GM12878 (cell line): ENCODE measurements at regions not wholly inside any gene's neighbourhood (a gene's known extent, or its start where the extent isn't known, plus 50 kb on each side); places are given as distances from the start of the nearest gene placed in this dataset.

Source experiments
- ATAC-seq: fragments of 200-7000 bp; cut with Tn5 transposase; 3 replicates; pipeline ENCODE4 v1.9.1; 2020; ENCODE audit warnings: mild to moderate bottlenecking, moderate library complexity
- BruUV-seq: library from RNA; stranded (reverse); fragments of 400-500 nt; replicated peaks from 2 replicates; lab custom pipeline; 2021; lab: Mats Ljungman, UMichigan
- CTCF ChIA-PET: fragments of 300-600 bp; sonication (Branson Sonifier 250); formaldehyde crosslinking; extraction: SDS; loops from one replicate; lab custom pipeline; 2021; ENCODE audit warnings: inconsistent platforms; lab: Yijun Ruan, JAX
- POLR2A ChIA-PET: fragments of 350-600 bp; formaldehyde crosslinking; extraction: SDS; loops from one replicate; lab custom pipeline; 2021; ENCODE audit warnings: inconsistent platforms; lab: Charles Lee
- RAD21 ChIA-PET: fragments of 300-600 bp; sonication (Branson Sonifier 250); formaldehyde crosslinking; loops from one replicate; lab custom pipeline; 2023; ENCODE audit warnings: antibody characterized with exemption; ENCODE audit not compliant: unreplicated experiment; lab: Charles Lee
- SMC1A ChIA-PET: fragments of 300-600 bp; sonication (Branson Sonifier 250); formaldehyde crosslinking; loops from one replicate; lab custom pipeline; 2023; ENCODE audit not compliant: unreplicated experiment, uncharacterized antibody; lab: Charles Lee
- DNase-seq: peaks from one replicate; pipeline ENCODE4 v3.0.0-alpha.2; 2011; ENCODE audit warnings: low read depth, low spot score
- FAIRE-seq: peaks from 3 replicates; lab custom pipeline; 2011; peaks lifted over from hg19 to GRCh38; lab: Jason Lieb, UNC
- H2AFZ ChIP-seq: 2 replicates; pipeline ENCODE4 v1.6.0; 2011; ENCODE audit warnings: low read depth, low read length, control low read depth; ENCODE audit not compliant: control insufficient read depth
- H3K27ac ChIP-seq: 2 replicates; pipeline ENCODE4 v1.5.1; 2011; ENCODE audit warnings: control low read depth; ENCODE audit not compliant: control insufficient read depth, insufficient read depth
- H3K27me3 ChIP-seq, 2 experiments: replicated peaks in 1 of 2; 2 replicates each; pipeline versions ENCODE4 v1.6.0 to v1.6.1; 2011; ENCODE audit warnings: low read length in 1 of 2; ENCODE audit not compliant: control insufficient read depth in 2 of 2, insufficient read depth in 2 of 2
- H3K36me3 ChIP-seq, 2 experiments: 2 replicates each; pipeline ENCODE4 v1.5.1; 2011; ENCODE audit warnings: low read length in 1 of 2; ENCODE audit not compliant: control insufficient read depth in 2 of 2, insufficient read depth in 2 of 2
- H3K4me1 ChIP-seq: 2 replicates; pipeline ENCODE4 v1.6.1; 2011; ENCODE audit warnings: mild to moderate bottlenecking, low read length, moderate library complexity, mixed read lengths; ENCODE audit not compliant: control insufficient read depth, insufficient read depth
- H3K4me2 ChIP-seq: 2 replicates; pipeline ENCODE4 v1.6.0; 2011; ENCODE audit warnings: control low read depth; ENCODE audit not compliant: control insufficient read depth, insufficient read depth
- H3K4me3 ChIP-seq: fragments of 200-600 bp; sonication (generic); 2 replicates; pipeline ENCODE4 v1.5.1; 2016
- H3K79me2 ChIP-seq: 2 replicates; pipeline ENCODE4 v1.6.0; 2011; ENCODE audit warnings: low read length; ENCODE audit not compliant: control insufficient read depth, insufficient read depth
- H3K9ac ChIP-seq: 2 replicates; pipeline ENCODE4 v1.8.0; 2011; ENCODE audit warnings: low read length, control low read depth, mixed read lengths; ENCODE audit not compliant: control insufficient read depth, insufficient read depth
- H3K9me3 ChIP-seq: replicated peaks from 3 replicates; pipeline ENCODE4 v1.5.1; 2011; ENCODE audit warnings: mild to moderate bottlenecking, low read length; ENCODE audit not compliant: control insufficient read depth, insufficient read depth
- H4K20me1 ChIP-seq: 2 replicates; pipeline ENCODE4 v1.6.0; 2011; ENCODE audit not compliant: control insufficient read depth, insufficient read depth
- FOS ChIP-seq: IDR thresholded peaks from 3 replicates; pipeline ENCODE4 v1.6.1; 2011; ENCODE audit warnings: borderline replicate concordance; ENCODE audit not compliant: insufficient read length; ENCODE audit errors: extremely low read depth
- FOXM1 ChIP-seq: IDR thresholded peaks from 2 replicates; pipeline ENCODE4 v1.6.1; 2012; ENCODE audit warnings: low read depth, mild to moderate bottlenecking, inconsistent platforms, low read length, moderate library complexity
- NBN ChIP-seq: fragments of 450-650 bp; IDR thresholded peaks from 2 replicates; pipeline ENCODE4 v1.6.1; 2016
- RUNX3 ChIP-seq: IDR thresholded peaks from 2 replicates; pipeline ENCODE4 v1.6.1; 2012; ENCODE audit warnings: low read length, inconsistent platforms
- SMARCA5 ChIP-seq: fragments of 450-650 bp; IDR thresholded peaks from 2 replicates; pipeline ENCODE4 v1.6.1; 2017; ENCODE audit warnings: mild to moderate bottlenecking
- WGBS: methylation state at CpG from one replicate; pipeline ENCODE4 v1.1.6; 2016; ENCODE audit warnings: low lambda C conversion rate; ENCODE audit not compliant: insufficient replicate concordance, insufficient coverage; ENCODE audit errors: missing lambda C conversion rate; 5-methylcytosine and 5-hydroxymethylcytosine counted together
- in situ Hi-C: fragments of 300-500 bp; cut with MboI; formaldehyde crosslinking; loops from 9 replicates; pipeline ENCODE4 v1.14.3; 2018; ENCODE audit warnings: mixed read lengths
- intact Hi-C: fragments of 100-400 bp; cut with micrococcal nuclease; formaldehyde crosslinking; loops from one replicate; pipeline ENCODE4 v1.14.2; 2022; ENCODE audit not compliant: unreplicated experiment
- TF ChIP-seq, protein P1 (sequence below): fragments of 450-650 bp; IDR thresholded peaks from 2 replicates; pipeline ENCODE4 v1.6.1; 2018; ENCODE audit warnings: mild to moderate bottlenecking, low read depth, moderate library complexity; ENCODE audit not compliant: partially characterized antibody
- TF ChIP-seq, protein P2 (sequence below), 3 experiments: IDR thresholded peaks in 2 of 3; conservative IDR thresholded peaks in 1 of 3; 2 replicates each; pipeline ENCODE4 v1.5.1; 2011; ENCODE audit warnings: low read depth in 3 of 3, low read length in 3 of 3, mild to moderate bottlenecking in 3 of 3, control low read depth in 2 of 3, moderate library complexity in 2 of 3, inconsistent platforms in 1 of 3, mixed read lengths in 1 of 3; ENCODE audit not compliant: control insufficient read depth in 2 of 3, insufficient read depth in 1 of 3; ENCODE audit errors: extremely low read depth in 1 of 3

DNA sequence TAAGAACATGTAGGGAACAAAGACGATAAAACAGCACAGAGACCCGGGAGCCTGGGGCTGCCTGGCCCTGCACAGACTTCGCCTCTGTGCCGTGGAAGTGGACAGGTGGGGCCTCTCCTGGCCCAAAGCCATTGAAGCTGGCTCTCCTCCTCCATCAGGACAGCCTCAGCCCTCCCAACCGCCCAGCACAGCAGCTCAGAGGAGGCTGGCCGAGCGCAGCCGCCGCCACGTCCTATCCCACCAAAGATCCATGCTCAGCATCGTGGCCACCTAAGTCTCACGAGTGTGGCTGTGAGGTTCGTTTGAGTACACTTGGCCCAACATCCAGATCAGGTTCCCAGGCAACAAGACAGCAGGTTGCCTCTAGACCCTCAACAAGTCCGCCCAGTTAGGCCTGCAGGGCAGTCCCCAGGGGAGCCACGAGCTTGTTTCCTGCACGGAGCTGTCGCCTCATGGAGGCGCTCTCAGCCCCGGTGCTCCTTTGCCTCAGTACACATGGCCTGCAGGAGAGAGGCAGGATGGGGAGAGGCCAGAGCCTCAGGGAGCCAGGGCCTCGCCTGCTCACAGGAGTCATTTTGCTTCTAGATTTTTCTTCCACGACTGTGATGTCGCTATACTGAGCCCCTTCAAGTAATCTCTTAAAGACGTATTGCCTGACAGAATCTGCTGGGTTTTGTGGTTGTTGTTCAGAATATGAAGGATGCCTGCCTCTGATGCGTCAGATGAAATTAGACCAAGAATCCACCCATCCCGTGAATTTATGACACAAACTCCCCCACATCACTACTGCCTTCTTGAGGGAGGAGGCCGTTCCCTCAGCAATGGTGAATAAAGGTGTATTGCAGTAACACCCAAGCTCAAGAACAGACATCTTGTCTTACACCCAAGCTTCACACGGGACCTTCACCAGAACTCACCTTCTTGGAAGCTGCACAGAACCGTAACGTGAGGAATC, 102.7 kb downstream of the RNASET2 start (continued):
- TF ChIP-seq SMARCA5 (no peak), FOXM1 (no peak)
- TF ChIP-seq, protein P1, sequence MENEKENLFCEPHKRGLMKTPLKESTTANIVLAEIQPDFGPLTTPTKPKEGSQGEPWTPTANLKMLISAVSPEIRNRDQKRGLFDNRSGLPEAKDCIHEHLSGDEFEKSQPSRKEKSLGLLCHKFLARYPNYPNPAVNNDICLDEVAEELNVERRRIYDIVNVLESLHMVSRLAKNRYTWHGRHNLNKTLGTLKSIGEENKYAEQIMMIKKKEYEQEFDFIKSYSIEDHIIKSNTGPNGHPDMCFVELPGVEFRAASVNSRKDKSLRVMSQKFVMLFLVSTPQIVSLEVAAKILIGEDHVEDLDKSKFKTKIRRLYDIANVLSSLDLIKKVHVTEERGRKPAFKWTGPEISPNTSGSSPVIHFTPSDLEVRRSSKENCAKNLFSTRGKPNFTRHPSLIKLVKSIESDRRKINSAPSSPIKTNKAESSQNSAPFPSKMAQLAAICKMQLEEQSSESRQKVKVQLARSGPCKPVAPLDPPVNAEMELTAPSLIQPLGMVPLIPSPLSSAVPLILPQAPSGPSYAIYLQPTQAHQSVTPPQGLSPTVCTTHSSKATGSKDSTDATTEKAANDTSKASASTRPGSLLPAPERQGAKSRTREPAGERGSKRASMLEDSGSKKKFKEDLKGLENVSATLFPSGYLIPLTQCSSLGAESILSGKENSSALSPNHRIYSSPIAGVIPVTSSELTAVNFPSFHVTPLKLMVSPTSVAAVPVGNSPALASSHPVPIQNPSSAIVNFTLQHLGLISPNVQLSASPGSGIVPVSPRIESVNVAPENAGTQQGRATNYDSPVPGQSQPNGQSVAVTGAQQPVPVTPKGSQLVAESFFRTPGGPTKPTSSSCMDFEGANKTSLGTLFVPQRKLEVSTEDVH = no peak

DNA sequence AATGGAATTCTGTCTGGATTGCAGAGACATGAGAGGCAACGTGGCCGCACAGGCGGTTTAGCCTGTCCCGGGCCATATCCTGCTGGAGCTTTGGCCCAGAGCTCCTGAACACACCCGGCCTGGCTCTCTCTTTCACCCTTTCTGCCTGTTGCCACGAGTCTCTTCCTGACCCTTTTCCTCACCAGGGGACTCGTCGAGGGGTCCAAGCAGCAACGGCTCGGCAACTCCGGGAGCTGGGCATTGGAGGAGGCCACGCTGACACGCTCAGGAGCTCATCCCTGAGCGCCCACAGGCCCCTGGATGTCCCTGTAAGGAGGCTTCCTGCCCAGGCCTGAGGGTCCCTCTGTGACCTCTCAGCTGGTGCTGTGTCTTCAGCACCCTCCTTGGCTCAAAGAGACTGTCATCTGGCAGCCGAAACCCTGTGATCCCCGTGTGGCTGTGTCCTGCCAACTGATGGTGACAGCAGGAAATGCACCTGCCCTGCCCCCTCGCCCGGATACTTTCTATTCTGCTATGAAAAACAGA, 103.8 kb downstream of the RNASET2 start:
- peak; percentile 55 for ATAC-seq
- Histone ChIP-seq H4K20me1 (no peaks in the 10 kb centered on the region), H3K79me2 (no peaks in the 10 kb centered on the region; the same call in 1 of the 2 replicates), H2AFZ (no peak overlapping the region), H3K36me3 (no peaks in the 10 kb centered on the region; a peak in 2 of 4 replicates), H3K27me3 (no peaks in the 10 kb centered on the region), H3K4me3 (no peak overlapping the region), H3K27ac (no peak overlapping the region), H3K9me3 (no peaks in the 10 kb centered on the region; the same call in 2 of the 3 replicates), H3K4me2 (no peak overlapping the region), H3K9ac (no peak overlapping the region), H3K4me1 (peaks cover 23% of the 10 kb centered on the region)
- 75% methylated on average over 18 of the region's 18 CpGs for WGBS
- FAIRE-seq = no peak
- SMC1A ChIA-PET = interaction anchor here (1.3 kb wide), 1 partner anchor 65 kb away, joined by 3 read pairs; no protein-coding TSS in a partner anchor
- CTCF ChIA-PET = no interaction called here
- POLR2A ChIA-PET = no interaction called here
- no TSS peak for BruUV-seq
- DNase-seq = no peak
- in situ Hi-C loops = no loop called here
- RAD21 ChIA-PET = no interaction called here
- TF ChIP-seq RUNX3 = no peak
- TF ChIP-seq NBN = no peak
- no peak for TF ChIP-seq SMARCA5
- TF ChIP-seq, protein P2, sequence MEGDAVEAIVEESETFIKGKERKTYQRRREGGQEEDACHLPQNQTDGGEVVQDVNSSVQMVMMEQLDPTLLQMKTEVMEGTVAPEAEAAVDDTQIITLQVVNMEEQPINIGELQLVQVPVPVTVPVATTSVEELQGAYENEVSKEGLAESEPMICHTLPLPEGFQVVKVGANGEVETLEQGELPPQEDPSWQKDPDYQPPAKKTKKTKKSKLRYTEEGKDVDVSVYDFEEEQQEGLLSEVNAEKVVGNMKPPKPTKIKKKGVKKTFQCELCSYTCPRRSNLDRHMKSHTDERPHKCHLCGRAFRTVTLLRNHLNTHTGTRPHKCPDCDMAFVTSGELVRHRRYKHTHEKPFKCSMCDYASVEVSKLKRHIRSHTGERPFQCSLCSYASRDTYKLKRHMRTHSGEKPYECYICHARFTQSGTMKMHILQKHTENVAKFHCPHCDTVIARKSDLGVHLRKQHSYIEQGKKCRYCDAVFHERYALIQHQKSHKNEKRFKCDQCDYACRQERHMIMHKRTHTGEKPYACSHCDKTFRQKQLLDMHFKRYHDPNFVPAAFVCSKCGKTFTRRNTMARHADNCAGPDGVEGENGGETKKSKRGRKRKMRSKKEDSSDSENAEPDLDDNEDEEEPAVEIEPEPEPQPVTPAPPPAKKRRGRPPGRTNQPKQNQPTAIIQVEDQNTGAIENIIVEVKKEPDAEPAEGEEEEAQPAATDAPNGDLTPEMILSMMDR (IDR thresholded peaks at IDR 0.05 in 2 of 3, conservative IDR thresholded peaks at IDR 0.05 in 1 of 3; ENCODE audit: control insufficient read depth in 2 of 3, extremely low read depth in 1 of 3, insufficient read depth in 1 of 3, low read depth in 3 of 3, low read length in 3 of 3) = peak in 2 of 3 experiments; percentile 20 to 21; a peak in 1 of 6 replicates
- no peak for TF ChIP-seq FOS
- intact Hi-C loops = no loop called here
